OCI-LY7 (cell line): ENCODE measurements at regions not wholly inside any gene's neighbourhood (a gene's known extent, or its start where the extent isn't known, plus 50 kb on each side); places are given as distances from the start of the nearest gene placed in this dataset.

Experiments used
- BruUV-seq: library from RNA; stranded (reverse); fragments of 400-500 nt; replicated peaks from 2 replicates; lab custom pipeline; 2021; lab: Mats Ljungman, UMichigan
- CTCF ChIA-PET: fragments of 300-600 bp; sonication (Branson Sonifier 250); formaldehyde crosslinking; loops from one replicate; lab custom pipeline; 2022; ENCODE audit warnings: antibody characterized with exemption; ENCODE audit not compliant: unreplicated experiment; lab: Charles Lee
- POLR2A ChIA-PET: fragments of 300-600 bp; sonication (Branson Sonifier 250); formaldehyde crosslinking; loops from one replicate; lab custom pipeline; 2022; ENCODE audit warnings: antibody characterized with exemption; lab: Charles Lee
- DNase-seq: peaks from one replicate; pipeline ENCODE4 v3.0.0-alpha.2; 2015; ENCODE audit warnings: low spot score
- H2AFZ ChIP-seq: fragments of 200-600 bp; sonication (generic), shearing (Covaris generic); 2 replicates; pipeline ENCODE4 v1.6.1; 2014; ENCODE audit warnings: mild to moderate bottlenecking, antibody characterized with exemption, low read length, moderate library complexity
- H3K27ac ChIP-seq: fragments of 200-600 bp; sonication (generic); 2 replicates; pipeline ENCODE4 v1.5.1; 2014; ENCODE audit warnings: mixed run types, low read depth, mild to moderate bottlenecking, moderate library complexity, low read length, inconsistent platforms; ENCODE audit not compliant: poor library complexity, severe bottlenecking
- H3K36me3 ChIP-seq: fragments of 200-600 bp; sonication (generic); 2 replicates; pipeline ENCODE4 v1.6.1; 2014; ENCODE audit warnings: mild to moderate bottlenecking, antibody characterized with exemption, low read length, moderate library complexity, mixed read lengths; ENCODE audit not compliant: insufficient read depth
- H3K4me1 ChIP-seq: fragments of 200-600 bp; sonication (generic); 2 replicates; pipeline ENCODE4 v1.5.1; 2014; ENCODE audit warnings: mild to moderate bottlenecking, low read length; ENCODE audit not compliant: insufficient read depth, poor library complexity, severe bottlenecking
- H3K4me2 ChIP-seq: fragments of 200-600 bp; sonication (generic); 2 replicates; pipeline ENCODE4 v1.6.1; 2014; ENCODE audit warnings: mild to moderate bottlenecking, low read length
- H3K4me3 ChIP-seq: fragments of 200-600 bp; sonication (generic); 2 replicates; pipeline ENCODE4 v1.5.1; 2014; ENCODE audit warnings: mild to moderate bottlenecking, low read depth, low read length; ENCODE audit not compliant: poor library complexity, severe bottlenecking
- H3K79me2 ChIP-seq: fragments of 200-600 bp; sonication (generic); 2 replicates; pipeline ENCODE4 v1.6.1; 2016; ENCODE audit warnings: low read depth, mild to moderate bottlenecking, low read length, moderate library complexity, mixed read lengths; ENCODE audit not compliant: insufficient read depth
- H3K9me2 ChIP-seq: fragments of 200-600 bp; sonication (generic); 2 replicates; pipeline ENCODE4 v1.6.1; 2016; ENCODE audit warnings: mild to moderate bottlenecking, low read length, mixed read lengths; ENCODE audit not compliant: insufficient read depth
- H3K9me3 ChIP-seq: fragments of 200-600 bp; sonication (generic); 2 replicates; pipeline ENCODE4 v1.6.1; 2014; ENCODE audit warnings: mild to moderate bottlenecking, mixed run types, low read length, mixed read lengths
- H4K20me1 ChIP-seq: fragments of 200-600 bp; sonication (generic); 2 replicates; pipeline ENCODE4 v1.6.1; 2014; ENCODE audit warnings: mild to moderate bottlenecking, antibody characterized with exemption, low read length, moderate library complexity, mixed read lengths; ENCODE audit not compliant: insufficient read depth
- CTCF ChIP-seq: fragments of 200-600 bp; sonication (generic); conservative IDR thresholded peaks from 2 replicates; pipeline ENCODE4 v1.5.1; 2014; ENCODE audit warnings: mild to moderate bottlenecking, antibody characterized with exemption, low read length, moderate library complexity, mixed read lengths
- EZH2phosphoT487 ChIP-seq: fragments of 200-600 bp; sonication (generic); IDR thresholded peaks from 2 replicates; pipeline ENCODE4 v1.6.1; 2018; ENCODE audit warnings: low read depth, borderline replicate concordance, mild to moderate bottlenecking, mixed run types, antibody characterized with exemption, low read length, moderate library complexity, mixed read lengths
- intact Hi-C: fragments of 100-400 bp; cut with micrococcal nuclease; formaldehyde crosslinking; loops from one replicate; pipeline ENCODE4 v1.10.0; 2022; ENCODE audit not compliant: unreplicated experiment

- Histone ChIP-seq H3K4me2 (no peak overlapping the region), H3K27ac (no peak overlapping the region), H3K79me2 (no peaks in the 10 kb centered on the region), H3K9me3 (no peaks in the 10 kb centered on the region), H3K4me3 (no peak overlapping the region), H3K9me2 (no peaks in the 10 kb centered on the region), H4K20me1 (no peaks in the 10 kb centered on the region), H3K4me1 (no peaks in the 10 kb centered on the region), H3K36me3 (no peaks in the 10 kb centered on the region), H2AFZ (no peak overlapping the region)
- no peak for DNase-seq
- POLR2A ChIA-PET: no interaction called here
- BruUV-seq: no TSS peak
- intact Hi-C loops: no loop called here
- CTCF ChIA-PET: no interaction called here
- no peak for TF ChIP-seq EZH2phosphoT487
- no peak for TF ChIP-seq CTCF
Observed at GRCh38 chr2:163364736-163365135, 371.1 kb downstream of the FIGN start.

- POLR2A ChIA-PET: no interaction called here
- H3K4me2 ChIP-seq: no peak overlapping the region
- no peaks in the 10 kb centered on the region for H3K79me2 ChIP-seq
- no peaks in the 10 kb centered on the region for H3K9me2 ChIP-seq
- no TSS peak for BruUV-seq
- H3K27ac ChIP-seq: no peak overlapping the region
- no peaks in the 10 kb centered on the region for H3K9me3 ChIP-seq
- no peak overlapping the region for H3K4me3 ChIP-seq
- no peak overlapping the region for H2AFZ ChIP-seq
- no peaks in the 10 kb centered on the region for H3K36me3 ChIP-seq
- no peaks in the 10 kb centered on the region for H4K20me1 ChIP-seq
- TF ChIP-seq CTCF (no peak), EZH2phosphoT487 (no peak)
- intact Hi-C loops: no loop called here
- no peaks in the 10 kb centered on the region for H3K4me1 ChIP-seq
- no peak for DNase-seq
- CTCF ChIA-PET: no interaction called here
Observed at GRCh38 chr2:163353551-163353950, 382.3 kb downstream of the FIGN start.

GRCh38 chr2:163351966-163352365 lies 383.8 kb downstream of the FIGN start:
- H3K27ac ChIP-seq: no peak overlapping the region
- no peaks in the 10 kb centered on the region for H3K4me1 ChIP-seq
- H3K79me2 ChIP-seq: no peaks in the 10 kb centered on the region
- DNase-seq: no peak
- H2AFZ ChIP-seq: no peak overlapping the region
- intact Hi-C loops: no loop called here
- ChIA-PET CTCF (no interaction called here), POLR2A (no interaction called here)
- no peaks in the 10 kb centered on the region for H3K9me3 ChIP-seq
- no peaks in the 10 kb centered on the region for H3K9me2 ChIP-seq
- no peaks in the 10 kb centered on the region for H3K36me3 ChIP-seq
- H4K20me1 ChIP-seq: no peaks in the 10 kb centered on the region
- H3K4me3 ChIP-seq: no peak overlapping the region
- TF ChIP-seq CTCF: no peak
- TF ChIP-seq EZH2phosphoT487: no peak
- H3K4me2 ChIP-seq: no peak overlapping the region
- no TSS peak for BruUV-seq
